ENCODE measurements at regions not wholly inside any gene's neighbourhood (a gene's known extent, or its start where the extent isn't known, plus 50 kb on each side); places are given as distances from the start of the nearest gene placed in this dataset.

DNA sequence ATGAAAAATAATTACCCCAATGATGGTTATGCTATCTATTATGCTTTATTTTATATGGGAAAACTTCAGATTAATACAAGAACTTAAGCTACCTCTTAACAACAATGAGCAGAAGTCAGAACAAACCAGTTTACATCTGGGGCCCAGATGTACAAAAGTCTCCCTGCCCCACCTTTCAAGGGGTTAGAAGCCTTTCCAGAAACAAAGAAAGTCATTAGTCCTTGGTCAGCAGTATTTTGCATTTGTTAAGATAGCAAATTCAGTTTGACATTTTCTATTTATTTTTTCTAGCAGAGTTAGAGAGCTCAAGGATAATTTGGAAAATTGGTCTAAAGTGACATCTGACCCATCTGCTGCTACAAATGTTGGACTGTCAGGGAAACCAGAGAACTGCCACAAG is 478.7 kb upstream of the UBE2E2 start:
- no TSS peak for BruUV-seq (replicated peaks)

DNA sequence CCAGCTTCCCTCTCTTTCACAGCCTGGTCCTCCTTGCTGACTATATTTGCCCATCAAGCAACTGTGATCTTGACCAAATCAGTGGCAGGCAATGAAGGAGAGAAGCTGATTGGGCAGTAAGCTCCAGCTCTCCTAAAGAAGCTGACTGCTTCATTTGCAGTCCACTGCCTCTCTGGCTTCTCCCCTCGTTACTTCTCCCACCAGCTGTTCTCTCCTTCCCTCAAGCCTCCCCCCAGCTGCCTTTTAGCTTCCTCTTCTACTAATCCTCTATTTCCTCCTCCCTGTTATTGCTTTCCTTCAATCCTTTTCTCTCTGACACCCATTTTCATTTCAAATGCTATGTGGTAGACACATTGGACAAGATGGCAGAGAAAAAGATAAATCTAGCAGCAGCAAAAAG is 474.7 kb upstream of the UBE2E2 start:
- H3K4me1 ChIP-seq, result peaks cover 19% of the 10 kb centered on the region; the same call in 1 of the 2 replicates
- no peak for DNase-seq
- no peak overlapping the region for H3K4me3 ChIP-seq (ENCODE audit: low read depth, low read length)
- CTCF ChIA-PET, result no interaction called here
- H3K27me3 ChIP-seq (replicated peaks; ENCODE audit: control insufficient read depth, insufficient read depth, low read length), result no peaks in the 10 kb centered on the region; the same call in 1 of the 2 replicates
- H3K36me3 ChIP-seq (ENCODE audit: control insufficient read depth, insufficient read depth, low read length), result no peaks in the 10 kb centered on the region
- no peaks in the 10 kb centered on the region for H3K9me3 ChIP-seq
- Mint-ChIP-seq H3K4me3 (ENCODE audit: unreplicated experiment) (no peak overlapping the region), H3K36me3 (ENCODE audit: insufficient read depth, unreplicated experiment) (no peaks in the 10 kb centered on the region), H3K4me1 (ENCODE audit: low read depth, unreplicated experiment) (peaks cover 7% of the 10 kb centered on the region), H3K27ac (ENCODE audit: unreplicated experiment) (no peak overlapping the region), H3K27me3 (ENCODE audit: insufficient read depth, unreplicated experiment) (peaks cover 2% of the 10 kb centered on the region), H3K9me3 (ENCODE audit: unreplicated experiment) (no peaks in the 10 kb centered on the region)
- intact Hi-C loops (cut with micrococcal nuclease; ENCODE audit: unreplicated experiment), result no loop called here
- TF ChIP-seq, protein P1, sequence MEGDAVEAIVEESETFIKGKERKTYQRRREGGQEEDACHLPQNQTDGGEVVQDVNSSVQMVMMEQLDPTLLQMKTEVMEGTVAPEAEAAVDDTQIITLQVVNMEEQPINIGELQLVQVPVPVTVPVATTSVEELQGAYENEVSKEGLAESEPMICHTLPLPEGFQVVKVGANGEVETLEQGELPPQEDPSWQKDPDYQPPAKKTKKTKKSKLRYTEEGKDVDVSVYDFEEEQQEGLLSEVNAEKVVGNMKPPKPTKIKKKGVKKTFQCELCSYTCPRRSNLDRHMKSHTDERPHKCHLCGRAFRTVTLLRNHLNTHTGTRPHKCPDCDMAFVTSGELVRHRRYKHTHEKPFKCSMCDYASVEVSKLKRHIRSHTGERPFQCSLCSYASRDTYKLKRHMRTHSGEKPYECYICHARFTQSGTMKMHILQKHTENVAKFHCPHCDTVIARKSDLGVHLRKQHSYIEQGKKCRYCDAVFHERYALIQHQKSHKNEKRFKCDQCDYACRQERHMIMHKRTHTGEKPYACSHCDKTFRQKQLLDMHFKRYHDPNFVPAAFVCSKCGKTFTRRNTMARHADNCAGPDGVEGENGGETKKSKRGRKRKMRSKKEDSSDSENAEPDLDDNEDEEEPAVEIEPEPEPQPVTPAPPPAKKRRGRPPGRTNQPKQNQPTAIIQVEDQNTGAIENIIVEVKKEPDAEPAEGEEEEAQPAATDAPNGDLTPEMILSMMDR (IDR thresholded peaks at IDR 0.05; ENCODE audit: insufficient read depth in 1 of 2, low read depth in 1 of 2, low read length in 1 of 2, severe bottlenecking in 1 of 2, unreplicated experiment in 1 of 2), result no peak
- BruUV-seq (replicated peaks), result no TSS peak
- POLR2A ChIA-PET, result no interaction called here

More for the DNA sequence above, 478.7 kb upstream of the UBE2E2 start:
- ChIA-PET POLR2A (no interaction called here), CTCF (no interaction called here)
- no peak overlapping the region for H3K27ac Mint-ChIP-seq (ENCODE audit: unreplicated experiment)
- H3K27me3 Mint-ChIP-seq (ENCODE audit: insufficient read depth, unreplicated experiment), result peaks cover 2% of the 10 kb centered on the region
- no peaks in the 10 kb centered on the region for H3K4me1 Mint-ChIP-seq (ENCODE audit: low read depth, unreplicated experiment)
- no peaks in the 10 kb centered on the region for H3K9me3 Mint-ChIP-seq (ENCODE audit: unreplicated experiment)
- no peak for DNase-seq
- intact Hi-C loops (cut with micrococcal nuclease; ENCODE audit: unreplicated experiment), result no loop called here
- Histone ChIP-seq H3K36me3 (ENCODE audit: control insufficient read depth, insufficient read depth, low read length) (no peaks in the 10 kb centered on the region), H3K4me1 (no peaks in the 10 kb centered on the region), H3K4me3 (ENCODE audit: low read depth, low read length) (no peak overlapping the region), H3K27me3 (replicated peaks; ENCODE audit: control insufficient read depth, insufficient read depth, low read length) (no peaks in the 10 kb centered on the region; the same call in 1 of the 2 replicates), H3K9me3 (no peaks in the 10 kb centered on the region)
- H3K4me3 Mint-ChIP-seq (ENCODE audit: unreplicated experiment), result no peak overlapping the region
- no peaks in the 10 kb centered on the region for H3K36me3 Mint-ChIP-seq (ENCODE audit: insufficient read depth, unreplicated experiment)
- TF ChIP-seq, protein P1 (IDR thresholded peaks at IDR 0.05; ENCODE audit: insufficient read depth in 1 of 2, low read depth in 1 of 2, low read length in 1 of 2, severe bottlenecking in 1 of 2, unreplicated experiment in 1 of 2), result no peak

DNA sequence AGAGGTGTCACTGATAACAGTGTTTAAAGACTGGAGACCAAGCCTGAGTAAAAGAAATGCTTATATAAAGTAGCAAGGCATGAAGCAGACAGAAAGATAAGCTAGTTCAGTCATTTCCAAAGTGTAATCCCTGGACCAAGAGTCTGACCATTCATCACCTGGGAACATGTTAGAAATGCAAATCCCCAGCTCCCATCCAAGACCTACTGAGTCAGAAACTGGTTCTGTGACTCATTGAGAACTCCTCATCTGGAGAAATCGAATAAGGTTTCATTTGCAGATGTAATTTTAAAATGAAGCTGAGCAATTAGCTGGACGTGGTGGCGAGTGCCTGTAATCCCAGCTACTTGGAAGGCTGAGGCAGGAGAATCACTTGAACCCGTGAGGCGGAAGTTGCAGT is 473.9 kb upstream of the UBE2E2 start:
- H3K4me1 Mint-ChIP-seq (ENCODE audit: low read depth, unreplicated experiment), result peaks cover 7% of the 10 kb centered on the region
- ChIA-PET CTCF (interaction anchor here (0.6 to 1.0 kb wide), 2 partner anchors 160 to 231 kb away, joined by 3 to 4 read pairs; no protein-coding TSS in a partner anchor), POLR2A (no interaction called here)
- H3K4me3 Mint-ChIP-seq (ENCODE audit: unreplicated experiment), result no peak overlapping the region
- peaks cover 2% of the 10 kb centered on the region for H3K27me3 Mint-ChIP-seq (ENCODE audit: insufficient read depth, unreplicated experiment)
- H3K36me3 Mint-ChIP-seq (ENCODE audit: insufficient read depth, unreplicated experiment), result no peaks in the 10 kb centered on the region
- TF ChIP-seq, protein P1 (IDR thresholded peaks at IDR 0.05; ENCODE audit: insufficient read depth in 1 of 2, low read depth in 1 of 2, low read length in 1 of 2, severe bottlenecking in 1 of 2, unreplicated experiment in 1 of 2), result no peak
- H3K9me3 Mint-ChIP-seq (ENCODE audit: unreplicated experiment), result no peaks in the 10 kb centered on the region
- Histone ChIP-seq H3K9me3 (no peaks in the 10 kb centered on the region), H3K4me3 (ENCODE audit: low read depth, low read length) (no peak overlapping the region), H3K4me1 (peaks cover 19% of the 10 kb centered on the region; the same call in 1 of the 2 replicates), H3K36me3 (ENCODE audit: control insufficient read depth, insufficient read depth, low read length) (no peaks in the 10 kb centered on the region), H3K27me3 (replicated peaks; ENCODE audit: control insufficient read depth, insufficient read depth, low read length) (no peaks in the 10 kb centered on the region; the same call in 1 of the 2 replicates)
- intact Hi-C loops (cut with micrococcal nuclease; ENCODE audit: unreplicated experiment), result no loop called here
- H3K27ac Mint-ChIP-seq (ENCODE audit: unreplicated experiment), result no peak overlapping the region
- DNase-seq, result no peak
- no TSS peak for BruUV-seq (replicated peaks)

All from Caco-2 (cell line).